ENCODE measurements at regions not wholly inside any gene's neighbourhood (a gene's known extent, or its start where the extent isn't known, plus 50 kb on each side); places are given as distances from the start of the nearest gene placed in this dataset.

DNA sequence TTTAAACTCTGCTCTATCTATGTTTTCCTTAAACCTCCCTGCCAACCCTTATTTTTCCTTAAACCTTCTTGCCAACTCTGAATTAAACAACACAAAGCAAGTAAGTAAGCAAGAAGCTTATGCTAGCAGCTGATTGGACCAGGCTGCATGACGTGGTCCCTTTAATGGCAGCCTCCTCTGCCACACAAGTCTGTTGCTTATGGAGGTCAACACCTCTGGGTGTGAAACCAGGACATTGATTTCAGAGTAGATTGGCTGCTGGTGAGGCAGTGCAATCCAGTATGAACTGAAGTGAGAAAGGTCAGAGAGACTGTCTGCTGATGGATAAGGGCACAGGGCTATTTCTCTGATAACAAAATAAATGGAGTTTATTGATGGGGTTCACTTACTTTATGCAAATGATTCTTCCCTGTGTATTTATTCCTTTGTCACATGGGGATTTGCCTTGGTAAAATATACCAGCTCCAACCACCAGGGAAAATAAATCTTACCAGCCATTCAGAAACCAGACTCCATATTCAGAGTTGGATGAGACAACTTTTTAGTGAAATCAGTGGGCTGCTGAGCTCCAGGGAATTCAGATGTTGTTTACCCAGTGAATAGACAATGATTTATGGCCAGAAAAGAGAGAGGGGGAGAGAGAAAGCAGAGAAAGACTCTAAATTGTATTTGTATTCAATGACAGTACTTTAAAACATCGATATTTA is 112.2 kb upstream of the NCKAP5 start:
- TF ChIP-seq, protein P1, sequence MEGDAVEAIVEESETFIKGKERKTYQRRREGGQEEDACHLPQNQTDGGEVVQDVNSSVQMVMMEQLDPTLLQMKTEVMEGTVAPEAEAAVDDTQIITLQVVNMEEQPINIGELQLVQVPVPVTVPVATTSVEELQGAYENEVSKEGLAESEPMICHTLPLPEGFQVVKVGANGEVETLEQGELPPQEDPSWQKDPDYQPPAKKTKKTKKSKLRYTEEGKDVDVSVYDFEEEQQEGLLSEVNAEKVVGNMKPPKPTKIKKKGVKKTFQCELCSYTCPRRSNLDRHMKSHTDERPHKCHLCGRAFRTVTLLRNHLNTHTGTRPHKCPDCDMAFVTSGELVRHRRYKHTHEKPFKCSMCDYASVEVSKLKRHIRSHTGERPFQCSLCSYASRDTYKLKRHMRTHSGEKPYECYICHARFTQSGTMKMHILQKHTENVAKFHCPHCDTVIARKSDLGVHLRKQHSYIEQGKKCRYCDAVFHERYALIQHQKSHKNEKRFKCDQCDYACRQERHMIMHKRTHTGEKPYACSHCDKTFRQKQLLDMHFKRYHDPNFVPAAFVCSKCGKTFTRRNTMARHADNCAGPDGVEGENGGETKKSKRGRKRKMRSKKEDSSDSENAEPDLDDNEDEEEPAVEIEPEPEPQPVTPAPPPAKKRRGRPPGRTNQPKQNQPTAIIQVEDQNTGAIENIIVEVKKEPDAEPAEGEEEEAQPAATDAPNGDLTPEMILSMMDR (IDR thresholded peaks at IDR 0.05), result no peak
- no peak for TF ChIP-seq POLR2A (IDR thresholded peaks at IDR 0.05)
